Endometrial microvascular endothelial cells (primary cell): ENCODE measurements at regions not wholly inside any gene's neighbourhood (a gene's known extent, or its start where the extent isn't known, plus 50 kb on each side); places are given as distances from the start of the nearest gene placed in this dataset.

Source experiments
- in situ Hi-C: cut with HindIII; loops from 2 replicates; pipeline ENCODE4 v1.10.0; 2017; ENCODE audit warnings: low sequenced_read_pairs, low pct_unique_long_range_greater_than_20kb; ENCODE audit errors: inconsistent ontology term

- in situ Hi-C loops = no loop called here
Observed at GRCh38 chr13:105406551-105406950, 1128.9 kb downstream of the EFNB2 start.

- in situ Hi-C loops = no loop called here
Observed at GRCh38 chr13:105403086-105403485, 1132.4 kb downstream of the EFNB2 start.

DNA sequence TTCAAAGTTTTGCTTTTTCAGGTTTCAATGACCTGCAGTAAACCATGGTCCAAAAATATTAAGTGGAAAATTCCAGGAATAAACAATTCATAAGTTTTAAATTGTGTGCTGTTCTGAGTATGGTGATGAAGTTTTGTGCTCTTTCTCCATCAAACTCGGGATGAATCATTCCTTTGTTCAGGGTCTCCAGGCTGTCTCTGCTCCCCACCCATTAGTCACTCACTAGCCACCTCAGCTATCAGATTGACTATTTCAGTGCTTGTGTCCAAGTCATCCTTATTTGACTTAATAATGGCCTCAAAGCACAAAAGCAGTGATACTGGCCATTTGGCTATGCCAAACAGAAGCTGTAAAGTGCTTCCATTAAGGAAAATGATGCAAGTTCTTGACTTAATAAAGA, 1140.4 kb downstream of the EFNB2 start:
- in situ Hi-C loops = no loop called here

- in situ Hi-C loops = no loop called here
Observed at GRCh38 chr13:105389373-105389772, 1146.1 kb downstream of the EFNB2 start.

DNA sequence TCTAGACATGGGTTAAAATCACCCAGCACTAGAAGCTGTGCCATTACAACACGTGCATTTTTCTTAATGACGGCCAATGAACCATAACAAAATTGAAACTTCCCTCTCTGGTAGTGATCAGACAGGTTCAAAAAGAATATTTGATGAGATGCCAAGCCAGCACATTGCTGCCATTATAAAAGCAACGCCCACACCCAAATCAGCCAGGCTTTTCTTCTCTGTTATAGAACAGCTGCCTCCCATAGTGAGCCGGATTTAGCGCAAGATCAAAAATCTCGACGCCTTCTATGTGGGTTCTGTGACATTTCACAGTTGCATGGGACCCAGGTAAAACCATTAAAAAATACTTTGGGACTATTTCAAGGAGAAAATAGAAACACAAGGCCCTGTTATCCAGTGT, 1158.0 kb downstream of the EFNB2 start:
- in situ Hi-C loops = no loop called here

DNA sequence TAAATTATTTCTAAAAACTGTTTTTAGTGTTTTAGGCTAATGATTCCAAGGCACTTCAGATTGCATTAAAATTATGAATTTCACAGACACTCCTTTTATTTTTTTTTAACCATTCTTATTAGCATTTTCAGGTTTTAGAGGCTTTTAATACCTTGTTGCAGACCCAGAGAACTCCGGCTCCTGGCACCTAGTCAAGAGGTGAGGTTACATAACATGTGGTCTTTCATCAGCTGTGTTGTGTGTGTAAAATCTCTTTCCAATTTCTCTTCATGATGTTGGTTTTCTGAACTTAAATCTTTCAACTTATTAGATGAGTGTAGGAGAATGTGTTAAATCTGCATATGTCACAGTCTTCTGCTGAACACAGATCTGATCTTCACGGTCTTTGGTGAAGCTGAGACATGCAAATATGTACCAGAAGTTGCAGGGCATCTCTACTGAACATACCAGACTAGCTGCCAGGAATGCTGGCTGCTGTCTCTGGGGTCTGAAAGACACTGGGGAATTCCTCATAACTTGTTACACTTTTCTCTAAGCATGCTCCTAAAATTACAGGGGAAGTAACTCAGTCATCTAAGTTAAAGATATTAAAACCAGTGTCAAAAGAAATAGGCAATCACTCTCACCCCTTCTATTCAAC, 1165.3 kb downstream of the EFNB2 start:
- in situ Hi-C loops = no loop called here

DNA sequence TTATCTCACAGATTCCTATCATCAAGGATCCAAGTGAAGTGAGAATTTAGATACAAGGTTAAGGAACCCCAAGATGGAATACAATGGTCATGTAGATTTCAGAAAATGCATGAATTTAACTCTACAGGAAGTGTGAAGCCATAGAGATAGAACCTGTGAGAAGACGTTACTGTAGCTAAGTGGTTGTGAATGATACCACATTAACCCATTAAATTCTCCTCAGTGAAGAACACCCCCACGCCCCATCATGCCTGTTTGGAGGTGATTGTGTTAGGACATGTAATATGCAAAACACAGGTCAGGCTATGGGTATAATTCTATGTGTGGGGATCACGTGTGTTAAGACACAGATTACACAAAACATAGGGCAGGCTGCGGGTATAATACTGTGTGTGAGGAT, 1166.7 kb downstream of the EFNB2 start:
- in situ Hi-C loops = no loop called here

- in situ Hi-C loops = no loop called here
Observed at GRCh38 chr13:105365831-105366230, 1169.6 kb downstream of the EFNB2 start.

GRCh38 chr13:105365021-105365550, 1170.4 kb downstream of the EFNB2 start:
- in situ Hi-C loops = no loop called here

DNA sequence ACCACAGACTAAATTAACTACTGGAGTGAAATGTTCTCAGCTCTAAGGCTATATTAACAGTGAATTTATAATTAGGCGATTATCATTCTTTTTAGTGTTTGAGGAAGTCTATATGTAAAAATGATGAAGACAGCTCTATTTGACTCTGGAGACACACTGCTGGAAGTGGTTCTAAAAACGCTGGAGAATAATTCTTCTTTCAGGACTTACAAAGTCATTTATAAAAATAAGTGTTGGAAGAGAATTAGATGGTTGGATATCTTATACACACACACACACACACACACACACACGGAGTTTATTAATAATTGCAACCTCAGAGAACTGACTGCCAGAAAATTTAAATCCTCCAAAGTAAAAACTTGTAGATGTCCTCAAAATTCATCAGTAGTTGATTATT, 1171.3 kb downstream of the EFNB2 start:
- in situ Hi-C loops = no loop called here

DNA sequence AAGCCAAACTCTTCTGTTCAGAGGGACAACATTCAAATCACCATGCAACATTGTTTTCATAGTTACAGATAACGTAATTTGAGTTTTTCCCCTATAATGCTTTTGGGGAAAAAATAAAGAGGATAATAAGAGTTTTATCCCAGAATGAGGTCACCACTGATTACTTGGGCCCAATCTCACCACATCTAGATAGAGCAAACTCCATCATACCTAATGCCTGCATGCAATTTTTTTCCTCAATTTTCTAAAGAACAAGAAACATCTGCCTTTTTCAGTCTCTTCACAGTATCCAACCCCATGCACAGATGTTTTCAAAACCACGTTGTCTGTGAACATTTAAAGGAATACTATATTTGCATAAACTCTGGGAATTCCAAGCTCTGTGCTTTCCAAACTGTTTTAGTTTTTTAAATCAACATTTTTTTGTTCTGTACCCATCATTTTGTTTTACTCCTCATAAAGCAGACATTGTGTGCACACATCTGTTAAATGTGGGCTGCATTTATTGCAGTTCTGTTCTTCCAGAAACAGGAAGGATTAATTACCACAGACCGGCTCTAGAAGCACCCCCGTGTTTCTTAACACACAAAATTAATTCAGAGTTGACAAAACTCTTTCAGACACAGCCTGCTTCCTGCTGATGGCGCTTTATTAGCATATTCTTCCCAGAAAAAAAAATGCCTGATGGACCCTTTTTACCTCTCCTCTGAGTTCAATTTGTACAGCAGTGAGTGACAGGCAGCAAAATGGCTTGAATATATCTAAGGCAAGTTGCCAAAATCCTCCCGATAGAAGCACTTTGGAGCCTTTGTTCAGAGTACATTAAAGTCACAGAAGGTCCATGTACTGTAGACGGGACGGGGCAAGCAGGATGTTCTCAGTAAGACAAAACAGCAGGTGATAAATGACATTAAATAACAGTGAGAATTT, 1171.9 kb downstream of the EFNB2 start:
- in situ Hi-C loops = no loop called here

- in situ Hi-C loops = no loop called here
Observed at GRCh38 chr13:105353654-105354053, 1181.8 kb downstream of the EFNB2 start.

GRCh38 chr13:105349082-105349723, 1186.3 kb downstream of the EFNB2 start:
- in situ Hi-C loops = no loop called here

GRCh38 chr13:105346141-105346775, 1189.2 kb downstream of the EFNB2 start:
- in situ Hi-C loops = no loop called here

GRCh38 chr13:105345730-105346129, 1189.7 kb downstream of the EFNB2 start:
- in situ Hi-C loops = no loop called here

- in situ Hi-C loops = no loop called here
Observed at GRCh38 chr13:105345131-105345530, 1190.3 kb downstream of the EFNB2 start.

DNA sequence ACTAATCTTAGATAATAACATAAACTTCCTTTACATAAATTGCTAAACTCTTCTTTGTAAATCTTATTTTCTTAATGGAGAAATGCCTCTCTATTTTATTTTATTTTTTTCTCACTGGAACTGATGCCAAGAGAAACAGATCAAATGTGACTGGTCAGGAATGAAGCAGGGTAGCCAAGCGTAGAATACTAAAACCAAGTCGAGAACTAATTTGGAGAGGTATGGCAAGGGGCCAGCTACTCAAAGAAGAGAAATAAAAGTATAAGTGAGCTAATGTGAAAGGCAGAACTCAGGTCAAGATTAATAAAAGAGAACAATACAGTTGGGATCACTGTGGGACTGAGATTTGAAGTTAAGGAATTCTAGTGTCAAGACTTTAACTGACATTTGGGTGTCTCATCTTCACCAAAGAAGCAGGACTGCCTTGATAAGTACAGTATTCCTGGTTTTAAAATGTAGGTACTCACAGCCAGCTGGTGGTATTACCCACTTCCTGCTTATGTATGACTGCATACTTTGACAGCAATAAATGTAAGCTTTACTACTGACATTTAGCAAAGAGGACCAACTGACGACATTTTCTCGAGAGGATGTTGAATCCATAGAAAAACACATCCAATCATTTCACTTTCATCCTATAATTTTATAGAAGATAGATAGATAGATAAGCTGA, 1192.2 kb downstream of the EFNB2 start:
- in situ Hi-C loops = no loop called here

DNA sequence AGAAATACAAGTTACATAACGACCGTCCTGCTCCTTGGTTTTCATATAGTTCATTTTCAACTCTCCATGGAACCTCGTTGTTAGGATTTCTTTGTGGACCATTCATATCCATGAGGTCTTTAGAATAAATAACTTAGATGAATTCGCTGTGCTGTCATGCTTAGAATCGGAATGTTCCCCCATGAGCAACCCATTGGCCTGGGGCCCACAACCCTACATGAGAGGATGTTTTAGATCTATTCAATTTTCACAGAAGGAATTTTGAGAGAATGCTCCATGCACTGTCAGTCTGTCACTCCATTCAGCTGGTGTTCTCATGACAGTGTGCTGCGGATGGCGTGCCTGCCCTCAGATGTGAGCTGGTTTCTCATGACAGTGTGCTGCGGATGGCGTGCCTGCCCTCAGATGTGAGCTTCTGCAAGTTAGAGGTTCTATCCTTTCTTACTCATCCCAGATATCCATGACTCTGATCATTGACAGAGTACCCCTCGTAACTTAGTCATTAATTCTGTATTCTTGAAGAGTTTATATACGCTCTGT, 1193.1 kb downstream of the EFNB2 start:
- in situ Hi-C loops = no loop called here
